Hindlimb muscle (tissue), 1 donor: ENCODE measurements at regions not wholly inside any gene's neighbourhood (a gene's known extent, or its start where the extent isn't known, plus 50 kb on each side); places are given as distances from the start of the nearest gene placed in this dataset.
A peak's percentile ranks its signal among the peaks of the same experiment; 100 is the strongest.
"Not testable (repeated sequence)": the region's sequence is repeated elsewhere in the genome, so short reads cannot be mapped to it uniquely, and the experiment has no call there.

Experiments used
- DNase-seq: peaks from one replicate; pipeline ENCODE4 v3.0.0-alpha.2; 2013

GRCh38 chrY:10627116-10627515 lies 1099.4 kb downstream of the TSPY10 start:
- DNase-seq = peak; percentile 73

GRCh38 chrY:10648813-10649212 lies 1121.1 kb downstream of the TSPY10 start:
- DNase-seq = not testable (repeated sequence)

- not testable (repeated sequence) for DNase-seq
Observed at GRCh38 chrY:10657120-10657519, 1129.4 kb downstream of the TSPY10 start.

DNA sequence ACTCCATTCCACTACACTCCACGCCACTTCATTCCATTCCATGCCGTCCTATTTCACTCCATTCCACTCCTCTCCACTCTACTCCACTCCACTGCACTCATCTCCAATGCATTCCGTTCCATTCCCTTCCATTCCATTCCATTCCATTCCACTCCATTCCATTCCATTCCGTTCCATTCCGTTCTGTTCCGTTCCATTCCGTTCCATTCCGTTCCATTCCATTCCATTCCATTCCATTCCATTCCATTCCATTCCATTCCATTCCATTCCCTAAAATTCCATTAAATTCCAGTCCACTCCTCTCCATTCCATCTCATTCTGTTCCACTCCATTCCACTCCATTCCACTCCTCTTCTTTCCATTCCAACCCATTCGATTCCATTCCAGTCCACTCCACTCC lies 1139.1 kb downstream of the TSPY10 start:
- DNase-seq = no peak

GRCh38 chrY:10686414-10686813 lies 1158.7 kb downstream of the TSPY10 start:
- DNase-seq = no peak
